ENCODE measurements at regions not wholly inside any gene's neighbourhood (a gene's known extent, or its start where the extent isn't known, plus 50 kb on each side); places are given as distances from the start of the nearest gene placed in this dataset.

GRCh38 chr12:19700969-19701368 lies 261.7 kb downstream of the AEBP2 start:
- H3K4me3 ChIP-seq (ENCODE audit: low read depth, low read length): no peak overlapping the region
- TF ChIP-seq CTCF (IDR thresholded peaks at IDR 0.05; ENCODE audit: low read depth, low read length, missing control alignments): no peak
- no peaks in the 10 kb centered on the region for H3K27me3 ChIP-seq (replicated peaks)
- no peaks in the 10 kb centered on the region for H3K36me3 ChIP-seq (replicated peaks)
- no peak overlapping the region for H3K27ac ChIP-seq
- in situ Hi-C loops (cut with HindIII; ENCODE audit: low pct_ligation_motif_present, low sequenced_read_pairs): no loop called here
- DNase-seq: no peak

DNA sequence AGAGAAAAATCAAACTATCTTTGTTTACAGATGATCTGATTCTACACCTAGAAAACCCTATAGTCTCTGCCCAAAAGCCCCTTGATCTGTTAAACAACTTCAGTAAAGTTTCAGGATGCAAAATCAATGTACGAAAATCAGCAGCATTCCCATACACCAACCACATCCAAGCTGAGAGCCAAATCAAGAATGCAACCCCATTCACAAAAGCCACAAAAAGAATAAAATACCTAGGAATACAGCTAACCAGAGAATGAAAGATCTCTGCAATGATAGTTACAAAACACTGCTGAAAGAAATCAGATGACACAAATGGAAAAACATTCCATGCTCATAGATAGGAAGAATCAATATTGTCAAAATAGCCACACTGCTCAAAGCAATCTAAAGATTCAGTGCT lies 265.7 kb downstream of the AEBP2 start:
- no peaks in the 10 kb centered on the region for H3K27me3 ChIP-seq (replicated peaks)
- no peaks in the 10 kb centered on the region for H3K36me3 ChIP-seq (replicated peaks)
- no peak overlapping the region for H3K27ac ChIP-seq
- no peak overlapping the region for H3K4me3 ChIP-seq (ENCODE audit: low read depth, low read length)
- no peak for DNase-seq
- in situ Hi-C loops (cut with HindIII; ENCODE audit: low pct_ligation_motif_present, low sequenced_read_pairs): no loop called here
- no peak for TF ChIP-seq CTCF (IDR thresholded peaks at IDR 0.05; ENCODE audit: low read depth, low read length, missing control alignments)

GRCh38 chr12:19706936-19707335 lies 267.6 kb downstream of the AEBP2 start:
- Histone ChIP-seq H3K4me3 (ENCODE audit: low read depth, low read length) (no peak overlapping the region), H3K27ac (no peak overlapping the region), H3K27me3 (replicated peaks) (no peaks in the 10 kb centered on the region), H3K36me3 (replicated peaks) (no peaks in the 10 kb centered on the region)
- no peak for TF ChIP-seq CTCF (IDR thresholded peaks at IDR 0.05; ENCODE audit: low read depth, low read length, missing control alignments)
- DNase-seq: no peak
- in situ Hi-C loops (cut with HindIII; ENCODE audit: low pct_ligation_motif_present, low sequenced_read_pairs): no loop called here

DNA sequence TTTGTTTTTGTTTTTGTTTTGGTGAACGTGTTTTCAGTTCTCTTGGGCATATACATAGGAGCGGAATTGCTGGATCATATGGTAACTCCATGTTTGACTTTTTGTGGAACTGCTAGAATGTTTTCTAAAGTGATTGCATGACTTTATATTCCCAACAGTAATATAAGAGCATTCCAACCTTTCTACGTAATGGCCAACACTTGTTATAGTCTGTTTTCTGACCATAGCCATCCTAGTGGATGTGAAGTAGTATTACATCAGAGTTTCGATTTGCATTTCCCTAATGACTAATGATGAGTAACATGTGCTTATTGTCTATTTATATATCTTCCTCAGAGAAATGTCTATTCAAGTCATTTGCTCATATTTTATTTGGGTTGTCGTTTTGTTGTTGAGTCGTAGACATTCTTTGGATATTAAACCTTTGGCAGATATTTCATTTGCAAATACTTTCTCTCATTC lies 268.7 kb downstream of the AEBP2 start:
- peak; percentile 34 for DNase-seq
- in situ Hi-C loops (cut with HindIII; ENCODE audit: low pct_ligation_motif_present, low sequenced_read_pairs): no loop called here
- Histone ChIP-seq H3K27me3 (replicated peaks) (no peaks in the 10 kb centered on the region), H3K4me3 (ENCODE audit: low read depth, low read length) (no peak overlapping the region), H3K27ac (no peak overlapping the region), H3K36me3 (replicated peaks) (no peaks in the 10 kb centered on the region)
- peak; percentile 6 for TF ChIP-seq CTCF (IDR thresholded peaks at IDR 0.05; ENCODE audit: low read depth, low read length, missing control alignments)

- Histone ChIP-seq H3K4me3 (ENCODE audit: low read depth, low read length) (no peak overlapping the region), H3K36me3 (replicated peaks) (no peaks in the 10 kb centered on the region), H3K27me3 (replicated peaks) (no peaks in the 10 kb centered on the region), H3K27ac (no peak overlapping the region)
- in situ Hi-C loops (cut with HindIII; ENCODE audit: low pct_ligation_motif_present, low sequenced_read_pairs): no loop called here
- DNase-seq: no peak
- no peak for TF ChIP-seq CTCF (IDR thresholded peaks at IDR 0.05; ENCODE audit: low read depth, low read length, missing control alignments)
These were observed 270.6 kb downstream of the AEBP2 start for GRCh38 chr12:19709889-19710288.

Data from brain microvascular endothelial cell (primary cell).